ENCODE measurements at regions not wholly inside any gene's neighbourhood (a gene's known extent, or its start where the extent isn't known, plus 50 kb on each side); places are given as distances from the start of the nearest gene placed in this dataset.
"Not testable (repeated sequence)": the region's sequence is repeated elsewhere in the genome, so short reads cannot be mapped to it uniquely, and the experiment has no call there.

GRCh38 chr6:144438103-144438502 lies 153.0 kb downstream of the UTRN start:
- DNase-seq = no peak

DNA sequence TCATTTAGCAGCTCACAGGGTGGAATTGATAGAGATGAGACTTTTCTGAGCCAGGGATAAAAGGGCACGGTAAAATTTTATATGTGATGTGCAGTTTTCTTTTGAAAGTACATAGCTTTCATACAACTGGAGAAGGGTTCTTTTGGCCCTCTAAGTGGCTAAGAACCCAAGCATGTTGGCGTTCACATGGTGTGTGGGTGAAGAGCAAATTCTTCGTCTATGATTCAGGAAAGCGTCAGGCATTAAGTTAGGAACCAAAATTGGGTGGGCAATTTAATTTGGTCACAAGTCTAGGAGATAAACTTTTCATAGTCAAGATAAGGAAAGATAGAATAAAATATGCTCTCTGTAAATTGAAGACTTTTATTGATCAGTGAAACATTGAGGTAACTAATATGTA lies 153.9 kb downstream of the UTRN start:
- DNase-seq = no peak

GRCh38 chr6:144441801-144442200 lies 156.7 kb downstream of the UTRN start:
- DNase-seq = not testable (repeated sequence)

- DNase-seq = no peak
Measured at GRCh38 chr6:144443157-144443556, 158.0 kb downstream of the UTRN start.

DNA sequence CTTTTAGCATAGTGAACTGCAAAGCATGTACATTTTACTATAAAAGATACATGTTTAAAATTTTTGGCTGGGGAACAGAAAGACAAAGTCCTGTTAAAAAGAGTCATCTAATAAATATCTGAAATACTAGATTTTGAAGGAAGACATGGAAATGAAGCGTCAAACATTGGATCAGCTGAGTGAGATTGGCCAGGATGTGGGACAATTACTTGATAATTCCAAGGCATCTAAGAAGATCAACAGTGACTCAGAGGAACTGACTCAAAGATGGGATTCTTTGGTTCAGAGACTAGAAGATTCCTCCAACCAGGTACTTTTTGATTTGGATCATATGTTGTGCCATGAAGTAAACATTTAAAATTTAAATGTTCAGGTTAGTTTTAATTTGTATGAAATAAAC lies 162.3 kb downstream of the UTRN start:
- no peak for DNase-seq

- DNase-seq = no peak
Measured at GRCh38 chr6:144449218-144449617, 164.1 kb downstream of the UTRN start.

DNA sequence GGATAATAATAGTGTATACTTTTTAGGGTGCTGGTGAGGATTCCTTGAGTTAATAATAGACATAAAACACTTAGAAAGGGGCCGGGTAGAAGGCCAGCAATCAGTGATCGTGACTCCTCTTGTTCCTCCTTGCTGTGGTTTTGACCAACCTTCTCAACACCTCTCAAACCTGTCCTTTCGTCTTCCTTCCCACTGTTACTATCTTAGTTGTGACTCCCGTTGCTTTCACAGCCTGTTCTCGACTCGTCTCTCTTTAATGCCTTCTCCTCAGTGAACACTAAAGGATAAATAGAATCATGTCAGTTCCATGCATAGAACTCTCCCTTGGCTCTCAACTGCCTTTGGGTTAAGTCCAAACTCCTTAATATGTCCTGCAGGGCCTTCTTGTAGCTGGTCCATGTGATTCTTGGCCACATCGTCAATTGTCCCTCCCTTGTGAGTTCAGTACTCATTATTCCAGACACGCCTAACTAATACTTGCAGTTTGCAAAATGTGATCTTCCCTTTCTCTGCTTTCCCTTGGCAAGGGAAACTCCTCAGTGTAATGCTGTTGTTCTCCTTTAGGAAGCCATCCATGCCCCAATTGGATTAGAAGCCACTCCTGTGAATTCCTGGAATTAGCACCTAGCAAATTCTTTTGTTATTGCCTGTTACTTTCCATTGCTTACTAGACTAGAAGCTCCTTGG lies 164.9 kb downstream of the UTRN start:
- DNase-seq = no peak

- no peak for DNase-seq
Measured at GRCh38 chr6:144460327-144461095, 175.4 kb downstream of the UTRN start.

DNA sequence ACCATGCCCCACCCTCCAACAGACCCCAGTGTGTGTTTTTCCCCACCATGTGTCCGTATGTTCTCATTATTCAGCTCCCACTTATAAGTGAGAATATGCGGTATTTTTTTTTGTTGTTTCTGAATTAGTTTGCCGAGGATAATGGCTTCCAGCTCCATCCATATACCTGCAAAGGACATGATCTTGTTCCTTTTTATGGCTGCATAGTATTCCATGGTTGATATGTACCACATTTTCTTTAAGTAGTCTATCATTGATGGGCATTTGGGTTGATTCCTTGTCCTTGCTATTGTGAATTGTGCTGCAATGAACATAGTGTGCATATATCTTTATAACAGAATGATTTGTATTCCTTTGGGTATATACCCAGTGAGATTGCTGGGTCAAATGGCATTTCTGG lies 176.9 kb downstream of the UTRN start:
- no peak for DNase-seq

GRCh38 chr6:144466716-144467115 lies 181.6 kb downstream of the UTRN start:
- DNase-seq = no peak

DNA sequence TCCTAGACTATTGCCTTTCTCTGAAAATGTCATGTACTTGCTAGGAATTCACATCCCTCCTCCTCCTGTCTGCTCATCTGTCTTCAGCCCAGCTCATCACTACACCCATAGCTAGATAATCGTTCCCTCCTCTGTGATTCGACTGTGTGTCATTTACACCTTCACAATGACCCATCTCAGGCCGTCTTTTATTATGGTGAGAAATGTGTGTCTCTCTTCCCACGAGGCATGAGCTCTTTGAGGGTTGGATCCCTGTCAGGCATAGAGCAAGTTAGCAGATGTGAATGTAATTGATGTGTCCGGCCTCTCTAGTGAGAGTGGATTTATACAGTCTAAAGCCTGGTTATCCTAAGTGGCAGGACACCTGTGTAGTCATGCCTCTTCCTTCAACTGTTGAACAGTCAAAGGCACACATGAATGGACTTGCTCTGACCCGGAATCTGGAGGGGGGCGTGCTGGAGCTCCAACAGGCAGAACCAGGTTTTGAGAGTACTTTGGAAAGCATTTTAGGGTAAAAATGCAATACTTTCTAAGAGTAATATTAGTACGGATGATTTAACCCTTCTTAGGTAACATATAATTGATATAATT lies 182.1 kb downstream of the UTRN start:
- no peak for DNase-seq

GRCh38 chr6:144467921-144468320 lies 182.8 kb downstream of the UTRN start:
- DNase-seq = no peak

DNA sequence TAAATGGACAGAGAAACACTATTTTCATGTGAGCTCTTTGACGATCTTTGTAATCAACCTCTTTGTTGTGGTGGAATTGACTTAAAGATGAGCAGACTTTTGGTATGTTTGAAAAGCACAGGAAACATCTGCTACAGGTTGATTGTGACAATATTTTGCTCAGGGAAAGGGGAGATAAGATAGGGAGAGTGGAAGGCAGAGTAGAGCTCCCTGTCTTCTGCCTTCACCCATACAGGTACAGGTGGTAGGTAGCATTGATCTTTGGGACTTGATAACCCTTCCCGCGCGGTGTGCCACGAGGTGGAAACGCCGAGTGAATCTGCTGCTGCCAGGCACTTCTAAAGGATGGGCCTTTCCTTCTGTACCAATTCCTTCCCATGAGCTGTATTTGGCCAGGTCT lies 183.6 kb downstream of the UTRN start:
- no peak for DNase-seq

GRCh38 chr6:144469144-144469575 lies 184.0 kb downstream of the UTRN start:
- DNase-seq = no peak

GRCh38 chr6:144470201-144470600 lies 185.1 kb downstream of the UTRN start:
- not testable (repeated sequence) for DNase-seq

- DNase-seq = no peak
Measured at GRCh38 chr6:144471986-144472385, 186.9 kb downstream of the UTRN start.

DNA sequence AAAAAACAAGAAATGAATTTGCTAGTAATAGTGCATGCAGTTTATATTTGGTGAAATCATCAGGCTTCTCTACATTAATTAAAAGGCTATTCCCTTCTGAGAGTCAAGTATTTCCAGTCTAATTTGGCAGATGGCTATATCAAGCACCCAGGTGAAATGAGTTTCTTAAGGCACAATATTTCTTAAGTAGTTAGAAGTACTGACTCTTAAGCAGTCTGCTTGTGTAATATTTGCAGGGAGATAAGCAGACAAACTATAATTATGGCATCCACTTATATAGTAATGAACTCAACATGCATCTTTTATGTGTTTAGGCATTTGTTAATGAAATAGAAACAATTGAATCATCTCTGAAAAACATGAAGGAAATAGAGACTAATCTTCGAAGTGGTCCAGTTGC lies 189.2 kb downstream of the UTRN start:
- DNase-seq = no peak

GRCh38 chr6:144474904-144475303 lies 189.8 kb downstream of the UTRN start:
- no peak for DNase-seq

GRCh38 chr6:144475411-144475810 lies 190.3 kb downstream of the UTRN start:
- DNase-seq = no peak

DNA sequence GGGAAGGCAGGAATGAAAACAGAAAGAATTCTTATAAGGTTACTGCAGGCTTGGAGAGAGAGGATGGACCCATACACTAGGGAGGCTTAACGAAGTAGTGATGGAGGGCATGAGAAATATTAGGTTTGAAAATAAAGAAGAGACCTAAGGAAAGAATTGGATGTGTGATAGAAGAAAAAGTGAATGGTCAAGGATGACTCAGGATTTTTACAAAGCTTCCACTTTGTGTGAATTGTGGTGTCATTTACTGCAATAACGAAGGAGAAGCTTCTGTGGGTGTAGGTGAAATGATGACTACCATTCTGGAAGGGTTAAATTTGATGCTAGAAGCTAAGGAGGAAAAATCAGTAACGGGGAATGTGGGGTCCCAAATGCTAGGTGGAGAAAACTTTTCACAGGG lies 191.2 kb downstream of the UTRN start:
- DNase-seq = no peak

DNA sequence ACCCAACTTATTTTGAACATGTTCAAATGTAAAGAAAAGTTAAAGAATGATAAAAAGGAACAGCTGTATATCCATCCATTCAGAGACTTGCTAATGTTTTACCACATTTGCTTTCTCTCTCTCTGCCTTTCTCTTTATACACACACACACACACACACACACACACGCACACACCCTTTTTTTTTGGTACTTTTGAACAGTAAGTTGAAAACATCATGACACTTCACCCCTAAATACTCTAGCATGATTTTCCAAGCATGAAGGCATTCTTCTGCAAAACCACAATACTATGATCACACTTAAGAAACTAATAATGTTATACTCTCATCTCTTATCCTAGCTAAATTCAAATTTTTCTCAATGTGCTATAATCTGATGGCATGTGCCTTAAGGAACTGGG lies 192.3 kb downstream of the UTRN start:
- DNase-seq = no peak

GRCh38 chr6:144477856-144478255 lies 192.7 kb downstream of the UTRN start:
- DNase-seq = no peak

- no peak for DNase-seq
Measured at GRCh38 chr6:144478483-144478882, 193.3 kb downstream of the UTRN start.

DNA sequence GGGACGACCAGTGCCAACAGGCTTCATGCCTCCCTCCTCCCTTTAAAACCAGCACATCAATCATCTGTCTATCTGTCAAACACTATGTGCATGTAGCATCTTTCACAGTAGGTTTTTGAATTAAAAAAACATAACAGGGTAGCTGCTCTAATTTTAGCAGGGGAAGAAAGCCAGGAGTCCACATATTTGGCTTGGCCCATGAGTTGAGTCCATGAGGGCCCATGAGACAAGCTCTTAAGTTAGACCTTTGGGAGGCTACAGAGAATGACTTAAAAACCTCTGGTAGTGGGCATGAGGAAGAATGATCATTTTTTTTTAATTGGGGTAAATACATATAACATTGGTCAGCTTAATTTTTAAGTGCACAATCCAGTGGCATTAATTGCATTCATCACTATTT lies 194.9 kb downstream of the UTRN start:
- DNase-seq = no peak

Measured in NCI-H1092 (cell line).